ENCODE measurements at regions not wholly inside any gene's neighbourhood (a gene's known extent, or its start where the extent isn't known, plus 50 kb on each side); places are given as distances from the start of the nearest gene placed in this dataset.

DNA sequence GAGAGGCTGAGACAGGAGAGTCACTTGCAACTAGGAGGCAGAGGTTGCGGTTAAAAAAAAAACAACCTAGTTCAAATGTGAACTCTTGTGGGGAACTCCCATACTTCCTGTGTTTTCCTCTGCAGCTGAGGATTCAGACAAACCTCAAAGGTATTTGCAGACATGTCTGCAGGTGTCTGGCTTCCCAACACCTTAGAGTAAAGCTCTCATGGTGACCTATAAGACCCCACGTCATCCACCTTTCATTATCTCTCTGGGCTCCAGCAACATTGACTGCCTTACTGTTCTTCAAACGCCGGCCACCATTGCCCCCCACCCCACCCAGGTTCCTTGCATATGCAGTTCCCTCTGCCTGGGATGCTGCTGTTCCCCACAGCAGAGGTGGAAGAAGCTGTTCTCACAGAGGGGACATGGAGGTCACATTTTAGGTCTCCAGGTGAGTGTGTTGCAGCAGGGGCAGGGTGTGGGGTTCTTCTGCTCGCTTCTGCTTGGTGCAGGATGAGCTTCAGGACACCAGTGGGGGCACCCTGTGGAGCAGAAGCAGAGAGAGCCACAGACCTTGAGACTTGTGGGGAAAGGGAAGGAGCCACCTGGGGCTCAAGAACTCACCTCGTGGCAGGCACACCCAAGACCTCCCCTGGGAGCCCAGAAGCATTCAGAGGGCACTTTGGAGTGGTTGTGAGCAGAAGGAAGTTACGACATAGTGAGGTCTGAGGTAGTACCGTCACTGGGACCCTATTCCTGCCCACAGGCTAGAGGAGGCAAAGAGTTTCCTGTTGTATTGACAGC lies 203.2 kb downstream of the CSNK2A3 start:
- H3K27ac Mint-ChIP-seq (ENCODE audit: unreplicated experiment): no peak overlapping the region
- H3K9me3 Mint-ChIP-seq (ENCODE audit: unreplicated experiment): peaks cover 4% of the 10 kb centered on the region
- TF ChIP-seq, protein P1, sequence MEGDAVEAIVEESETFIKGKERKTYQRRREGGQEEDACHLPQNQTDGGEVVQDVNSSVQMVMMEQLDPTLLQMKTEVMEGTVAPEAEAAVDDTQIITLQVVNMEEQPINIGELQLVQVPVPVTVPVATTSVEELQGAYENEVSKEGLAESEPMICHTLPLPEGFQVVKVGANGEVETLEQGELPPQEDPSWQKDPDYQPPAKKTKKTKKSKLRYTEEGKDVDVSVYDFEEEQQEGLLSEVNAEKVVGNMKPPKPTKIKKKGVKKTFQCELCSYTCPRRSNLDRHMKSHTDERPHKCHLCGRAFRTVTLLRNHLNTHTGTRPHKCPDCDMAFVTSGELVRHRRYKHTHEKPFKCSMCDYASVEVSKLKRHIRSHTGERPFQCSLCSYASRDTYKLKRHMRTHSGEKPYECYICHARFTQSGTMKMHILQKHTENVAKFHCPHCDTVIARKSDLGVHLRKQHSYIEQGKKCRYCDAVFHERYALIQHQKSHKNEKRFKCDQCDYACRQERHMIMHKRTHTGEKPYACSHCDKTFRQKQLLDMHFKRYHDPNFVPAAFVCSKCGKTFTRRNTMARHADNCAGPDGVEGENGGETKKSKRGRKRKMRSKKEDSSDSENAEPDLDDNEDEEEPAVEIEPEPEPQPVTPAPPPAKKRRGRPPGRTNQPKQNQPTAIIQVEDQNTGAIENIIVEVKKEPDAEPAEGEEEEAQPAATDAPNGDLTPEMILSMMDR (IDR thresholded peaks at IDR 0.05): no peak
- H3K27me3 Mint-ChIP-seq (ENCODE audit: unreplicated experiment): no peaks in the 10 kb centered on the region
- DNase-seq (ENCODE audit: extremely low spot score, unreplicated experiment): no peak
- H3K36me3 Mint-ChIP-seq (ENCODE audit: unreplicated experiment): peaks cover 4% of the 10 kb centered on the region
- peaks cover 26% of the 10 kb centered on the region for H3K4me1 Mint-ChIP-seq (ENCODE audit: unreplicated experiment)
- no peak overlapping the region for H3K4me3 Mint-ChIP-seq (ENCODE audit: unreplicated experiment)

DNA sequence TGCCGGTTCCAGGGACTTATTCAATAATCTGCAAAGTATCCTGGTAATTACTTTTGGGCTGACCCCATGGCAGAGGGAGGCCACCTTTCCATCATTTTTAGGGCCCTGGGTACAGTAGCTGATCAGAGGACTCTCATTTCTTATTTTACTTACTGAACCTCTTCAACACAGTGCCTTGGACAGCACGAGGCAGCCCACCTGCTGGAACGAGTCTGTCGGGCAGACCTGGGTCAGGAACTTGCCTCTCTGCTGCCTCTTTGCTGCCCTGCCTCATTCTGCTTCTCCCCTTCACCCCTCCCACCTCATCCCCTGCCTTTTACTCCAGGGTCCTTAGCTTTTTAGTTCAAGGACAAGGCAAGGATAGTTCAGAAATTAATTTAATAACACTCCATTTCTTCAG lies 204.5 kb downstream of the CSNK2A3 start:
- Mint-ChIP-seq H3K27ac (ENCODE audit: unreplicated experiment) (peak overlapping the region; percentile 72), H3K36me3 (ENCODE audit: unreplicated experiment) (peaks cover 4% of the 10 kb centered on the region), H3K9me3 (ENCODE audit: unreplicated experiment) (peaks cover 4% of the 10 kb centered on the region), H3K4me3 (ENCODE audit: unreplicated experiment) (no peak overlapping the region), H3K4me1 (ENCODE audit: unreplicated experiment) (peaks cover 26% of the 10 kb centered on the region), H3K27me3 (ENCODE audit: unreplicated experiment) (no peaks in the 10 kb centered on the region)
- no peak for DNase-seq (ENCODE audit: extremely low spot score, unreplicated experiment)
- TF ChIP-seq, protein P1 (IDR thresholded peaks at IDR 0.05): no peak

DNA sequence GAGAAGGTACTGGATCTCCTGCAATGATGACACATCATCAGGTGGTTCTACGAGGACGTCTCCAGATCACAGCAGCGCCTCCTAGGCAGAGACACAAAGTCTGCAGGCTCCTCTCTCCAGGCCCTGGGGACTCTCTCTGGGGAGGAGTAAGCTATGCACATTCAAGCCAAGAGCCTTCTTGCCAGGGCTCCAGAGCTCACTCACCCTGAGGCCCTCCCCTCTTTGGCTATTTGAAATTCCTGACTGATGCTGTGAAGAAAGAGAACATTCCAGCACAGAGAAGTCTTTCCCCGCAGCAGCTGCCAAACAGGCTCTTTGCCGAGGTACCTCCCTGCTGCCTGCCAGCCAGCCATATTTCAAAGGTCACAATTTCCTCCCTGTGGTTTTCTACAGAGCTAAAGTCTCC lies 204.9 kb downstream of the CSNK2A3 start:
- Mint-ChIP-seq H3K4me3 (ENCODE audit: unreplicated experiment) (no peak overlapping the region), H3K36me3 (ENCODE audit: unreplicated experiment) (peaks cover 4% of the 10 kb centered on the region), H3K9me3 (ENCODE audit: unreplicated experiment) (peaks cover 4% of the 10 kb centered on the region), H3K27me3 (ENCODE audit: unreplicated experiment) (no peaks in the 10 kb centered on the region), H3K4me1 (ENCODE audit: unreplicated experiment) (peaks cover 28% of the 10 kb centered on the region), H3K27ac (ENCODE audit: unreplicated experiment) (peak overlapping the region; percentile 72)
- DNase-seq (ENCODE audit: extremely low spot score, unreplicated experiment): peak; percentile 90
- TF ChIP-seq, protein P1 (IDR thresholded peaks at IDR 0.05): peak; percentile 56

DNA sequence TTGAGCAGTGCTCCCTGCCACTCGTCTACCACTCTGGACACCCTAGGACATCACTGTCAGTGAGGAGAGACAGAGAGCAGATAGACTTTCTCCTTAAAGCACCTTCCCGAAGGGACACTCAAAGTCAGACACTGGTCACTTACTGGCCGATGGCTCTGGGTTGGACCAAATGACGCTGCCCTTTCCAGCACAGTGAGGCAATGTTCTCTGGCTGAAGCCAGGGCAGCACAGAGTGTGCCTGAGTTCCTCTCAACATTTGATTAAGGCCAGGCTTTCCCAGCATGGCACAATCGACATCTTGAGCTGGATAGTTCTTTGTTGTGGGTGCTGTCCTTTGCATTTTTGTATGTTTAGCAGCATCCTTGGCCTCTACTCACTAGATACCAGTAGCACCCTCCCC lies 206.2 kb downstream of the CSNK2A3 start:
- H3K36me3 Mint-ChIP-seq (ENCODE audit: unreplicated experiment): peaks cover 4% of the 10 kb centered on the region
- no peaks in the 10 kb centered on the region for H3K27me3 Mint-ChIP-seq (ENCODE audit: unreplicated experiment)
- TF ChIP-seq, protein P1 (IDR thresholded peaks at IDR 0.05): no peak
- no peak overlapping the region for H3K27ac Mint-ChIP-seq (ENCODE audit: unreplicated experiment)
- peaks cover 39% of the 10 kb centered on the region for H3K4me1 Mint-ChIP-seq (ENCODE audit: unreplicated experiment)
- DNase-seq (ENCODE audit: extremely low spot score, unreplicated experiment): no peak
- no peak overlapping the region for H3K4me3 Mint-ChIP-seq (ENCODE audit: unreplicated experiment)
- peaks cover 4% of the 10 kb centered on the region for H3K9me3 Mint-ChIP-seq (ENCODE audit: unreplicated experiment)

DNA sequence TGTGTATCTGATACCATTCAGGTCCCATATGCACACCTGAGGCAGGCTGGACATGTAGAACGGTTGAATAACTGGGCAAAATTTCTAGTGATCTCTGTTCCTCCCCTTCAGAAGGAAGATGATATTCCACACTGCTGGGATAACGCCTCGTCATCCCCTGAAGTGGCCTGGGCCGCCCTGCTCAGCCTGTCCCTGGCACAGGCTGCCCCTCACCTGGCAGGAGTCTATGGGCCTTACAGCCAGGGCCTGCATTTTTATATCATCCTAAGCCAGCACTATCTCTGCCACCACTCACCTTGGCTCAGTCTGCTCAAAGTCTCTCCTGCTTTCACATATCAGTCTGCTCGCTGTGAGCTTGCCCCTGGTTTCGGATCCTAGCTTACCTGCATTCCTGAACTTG lies 209.2 kb downstream of the CSNK2A3 start:
- Mint-ChIP-seq H3K4me3 (ENCODE audit: unreplicated experiment) (no peak overlapping the region), H3K27me3 (ENCODE audit: unreplicated experiment) (no peaks in the 10 kb centered on the region), H3K4me1 (ENCODE audit: unreplicated experiment) (peaks cover 42% of the 10 kb centered on the region), H3K9me3 (ENCODE audit: unreplicated experiment) (peaks cover 4% of the 10 kb centered on the region), H3K36me3 (ENCODE audit: unreplicated experiment) (peaks cover 4% of the 10 kb centered on the region), H3K27ac (ENCODE audit: unreplicated experiment) (peak overlapping the region; percentile 44)
- no peak for DNase-seq (ENCODE audit: extremely low spot score, unreplicated experiment)
- TF ChIP-seq, protein P1 (IDR thresholded peaks at IDR 0.05): no peak

Measured in osteocyte (in vitro differentiated cells).